Lower leg skin (tissue), 4 donors: ENCODE measurements at regions not wholly inside any gene's neighbourhood (a gene's known extent, or its start where the extent isn't known, plus 50 kb on each side); places are given as distances from the start of the nearest gene placed in this dataset.

ENCODE experiments used
- DNase-seq, 2 donors: peaks; one replicate each; pipeline ENCODE4 v3.0.0-alpha.2; 2019; ENCODE audit warnings: low spot score in 2 of 2
- H3K4me3 ChIP-seq: fragments of 200-600 bp; sonication (generic); 2 replicates; pipeline ENCODE4 v1.5.1; 2017; ENCODE audit warnings: mild to moderate bottlenecking, low read depth; ENCODE audit not compliant: poor library complexity, severe bottlenecking
- POLR2A ChIP-seq, 2 donors: fragments of 450-650 bp; IDR thresholded peaks; one replicate each; pipeline ENCODE4 v1.6.1; 2016 to 2017; ENCODE audit warnings: antibody characterized with exemption in 2 of 2, mild to moderate bottlenecking in 1 of 2, moderate library complexity in 1 of 2
- WGBS, 2 donors: methylation state at CpG; one replicate each; pipeline ENCODE4 v1.1.5; 2018; 5-methylcytosine and 5-hydroxymethylcytosine counted together
- intact Hi-C: fragments of 100-400 bp; cut with DNase I; formaldehyde crosslinking; loops from one replicate; pipeline ENCODE4 v1.15.0; 2023; ENCODE audit warnings: low total_unique reads
- TF ChIP-seq, protein P1 (sequence below), 3 donors: fragments of 450-650 bp; IDR thresholded peaks; one replicate each; pipeline ENCODE4 v1.5.1; 2016; ENCODE audit warnings: antibody characterized with exemption in 3 of 3, mild to moderate bottlenecking in 3 of 3, moderate library complexity in 2 of 3

- no peak overlapping the region for H3K4me3 ChIP-seq
- TF ChIP-seq POLR2A (IDR thresholded peaks at IDR 0.05), result no peak
- TF ChIP-seq, protein P1, sequence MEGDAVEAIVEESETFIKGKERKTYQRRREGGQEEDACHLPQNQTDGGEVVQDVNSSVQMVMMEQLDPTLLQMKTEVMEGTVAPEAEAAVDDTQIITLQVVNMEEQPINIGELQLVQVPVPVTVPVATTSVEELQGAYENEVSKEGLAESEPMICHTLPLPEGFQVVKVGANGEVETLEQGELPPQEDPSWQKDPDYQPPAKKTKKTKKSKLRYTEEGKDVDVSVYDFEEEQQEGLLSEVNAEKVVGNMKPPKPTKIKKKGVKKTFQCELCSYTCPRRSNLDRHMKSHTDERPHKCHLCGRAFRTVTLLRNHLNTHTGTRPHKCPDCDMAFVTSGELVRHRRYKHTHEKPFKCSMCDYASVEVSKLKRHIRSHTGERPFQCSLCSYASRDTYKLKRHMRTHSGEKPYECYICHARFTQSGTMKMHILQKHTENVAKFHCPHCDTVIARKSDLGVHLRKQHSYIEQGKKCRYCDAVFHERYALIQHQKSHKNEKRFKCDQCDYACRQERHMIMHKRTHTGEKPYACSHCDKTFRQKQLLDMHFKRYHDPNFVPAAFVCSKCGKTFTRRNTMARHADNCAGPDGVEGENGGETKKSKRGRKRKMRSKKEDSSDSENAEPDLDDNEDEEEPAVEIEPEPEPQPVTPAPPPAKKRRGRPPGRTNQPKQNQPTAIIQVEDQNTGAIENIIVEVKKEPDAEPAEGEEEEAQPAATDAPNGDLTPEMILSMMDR (IDR thresholded peaks at IDR 0.05), result no peak
- DNase-seq, result no peak
- 62 to 75% methylated on average over 3 of the region's 3 CpGs for WGBS, 2 donors
- intact Hi-C loops, result no loop called here
These were observed 692.7 kb downstream of the MCTP2 start for GRCh38 chr15:94924057-94924456.

- DNase-seq, result no peak
- 75 to 79% methylated on average over 9 of the region's 9 CpGs for WGBS, 2 donors
- TF ChIP-seq POLR2A (IDR thresholded peaks at IDR 0.05), result no peak
- TF ChIP-seq, protein P1 (IDR thresholded peaks at IDR 0.05), result no peak
These were observed 693.7 kb downstream of the MCTP2 start for GRCh38 chr15:94924971-94925598.

GRCh38 chr15:94925680-94926079 is 694.3 kb downstream of the MCTP2 start:
- no peak for TF ChIP-seq POLR2A (IDR thresholded peaks at IDR 0.05)
- TF ChIP-seq, protein P1 (IDR thresholded peaks at IDR 0.05), result no peak
- no peak for DNase-seq
- no peak overlapping the region for H3K4me3 ChIP-seq
- intact Hi-C loops, result no loop called here
- 79 to 82% methylated on average over 3 of the region's 3 CpGs for WGBS, 2 donors

More at GRCh38 chr15:94924971-94925598, 693.7 kb downstream of the MCTP2 start:
- no peak overlapping the region for H3K4me3 ChIP-seq
- intact Hi-C loops, result no loop called here

DNA sequence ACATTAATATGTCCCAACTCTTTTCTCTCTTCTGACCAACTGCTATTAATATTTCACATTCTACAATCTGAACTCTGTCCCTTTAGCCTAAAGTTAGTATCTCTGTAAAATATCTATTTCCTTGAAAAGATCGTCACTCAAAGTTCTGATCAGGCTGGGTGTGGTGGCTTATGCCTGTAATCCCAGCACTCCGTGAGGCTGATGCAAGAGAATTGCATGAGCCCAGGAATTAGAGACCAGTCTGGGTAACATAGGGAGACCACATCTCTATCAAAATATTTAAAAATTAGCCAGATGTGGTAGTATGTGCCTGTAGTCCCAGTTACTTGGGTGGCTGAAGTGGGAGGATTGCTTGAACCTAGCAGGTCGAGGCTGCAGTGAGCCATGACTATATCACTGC is 695.6 kb downstream of the MCTP2 start:
- 56 to 59% methylated on average over 3 of the region's 3 CpGs for WGBS, 2 donors
- intact Hi-C loops, result no loop called here
- TF ChIP-seq, protein P1 (IDR thresholded peaks at IDR 0.05), result no peak
- no peak for TF ChIP-seq POLR2A (IDR thresholded peaks at IDR 0.05)
- H3K4me3 ChIP-seq, result no peak overlapping the region
- DNase-seq, result no peak

DNA sequence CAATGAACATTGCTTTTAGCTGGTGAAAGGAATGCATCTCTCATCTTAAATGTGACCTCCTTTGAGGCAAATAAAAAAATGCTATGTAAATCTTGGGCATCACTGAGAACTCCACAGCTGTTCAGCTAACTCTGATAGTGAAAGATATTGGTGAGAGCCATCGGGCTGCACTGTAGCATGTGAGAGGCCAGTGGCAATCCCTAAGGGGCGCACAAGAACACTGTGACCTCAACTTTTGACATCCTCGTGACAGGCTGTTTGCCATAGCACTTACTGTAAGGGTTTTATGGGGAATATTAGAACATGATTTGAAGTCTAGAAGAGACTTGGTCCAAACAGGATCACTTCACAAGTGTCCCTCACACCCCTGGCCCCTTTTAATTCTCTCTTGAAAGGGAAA is 697.9 kb downstream of the MCTP2 start:
- 66 to 73% methylated on average over 3 of the region's 3 CpGs for WGBS, 2 donors
- intact Hi-C loops, result no loop called here
- no peak overlapping the region for H3K4me3 ChIP-seq
- peak in 1 of 2 donors; percentile 21 for DNase-seq
- TF ChIP-seq, protein P1 (IDR thresholded peaks at IDR 0.05), result no peak
- no peak for TF ChIP-seq POLR2A (IDR thresholded peaks at IDR 0.05)

- 48 to 58% methylated on average over 4 of the region's 4 CpGs for WGBS, 2 donors
- TF ChIP-seq POLR2A (IDR thresholded peaks at IDR 0.05), result no peak
- TF ChIP-seq, protein P1 (IDR thresholded peaks at IDR 0.05), result no peak
- intact Hi-C loops, result no loop called here
These were observed 699.1 kb downstream of the MCTP2 start for GRCh38 chr15:94930441-94930840.

More at GRCh38 chr15:94930441-94930840, 699.1 kb downstream of the MCTP2 start:
- no peak overlapping the region for H3K4me3 ChIP-seq
- no peak for DNase-seq
